ENCODE measurements at regions not wholly inside any gene's neighbourhood (a gene's known extent, or its start where the extent isn't known, plus 50 kb on each side); places are given as distances from the start of the nearest gene placed in this dataset.

- Histone ChIP-seq H3K9me3 (peaks cover 0 to 39% (median 27%) of the 10 kb centered on the region in 8 donors), H3K4me1 (no peaks in the 10 kb centered on the region), H3K36me3 (no peaks in the 10 kb centered on the region), H3K27me3 (replicated peaks in 1 of 7) (peaks cover 0 to 7% (median 0%) of the 10 kb centered on the region in 7 donors), H3K4me3 (no peak overlapping the region), H3K27ac (no peak overlapping the region)
- TF ChIP-seq POLR2A (IDR thresholded peaks at IDR 0.05) (no peak), CTCF (IDR thresholded peaks at IDR 0.05 in 8 of 11, conservative IDR thresholded peaks at IDR 0.05 in 3 of 11) (no peak), POLR2AphosphoS5 (IDR thresholded peaks at IDR 0.05) (no peak)
- intact Hi-C loops (cut with DNase I; ENCODE audit: low total_unique reads): no loop called here
- no peak for DNase-seq
- 81 to 87% (median 83%) methylated on average over 22 of the region's 22 CpGs for WGBS, 5 donors
Measured at GRCh38 chr13:111484141-111484925, 163.9 kb downstream of the TEX29 start.

GRCh38 chr13:111484959-111485358 is 164.5 kb downstream of the TEX29 start:
- H3K9me3 ChIP-seq: peaks cover 0 to 40% (median 27%) of the 10 kb centered on the region in 8 donors
- DNase-seq: no peak
- WGBS, 5 donors: 87 to 96% (median 91%) methylated on average over 7 of the region's 7 CpGs
- H3K4me3 ChIP-seq: no peak overlapping the region
- TF ChIP-seq POLR2A (IDR thresholded peaks at IDR 0.05) (no peak), CTCF (IDR thresholded peaks at IDR 0.05 in 8 of 11, conservative IDR thresholded peaks at IDR 0.05 in 3 of 11) (no peak), POLR2AphosphoS5 (IDR thresholded peaks at IDR 0.05) (no peak)
- H3K4me1 ChIP-seq: no peaks in the 10 kb centered on the region
- H3K27ac ChIP-seq: no peak overlapping the region
- intact Hi-C loops (cut with DNase I; ENCODE audit: low total_unique reads): no loop called here
- H3K27me3 ChIP-seq (replicated peaks in 1 of 7): peaks cover 0 to 7% (median 0%) of the 10 kb centered on the region in 7 donors
- no peaks in the 10 kb centered on the region for H3K36me3 ChIP-seq

GRCh38 chr13:111485491-111486250 is 165.2 kb downstream of the TEX29 start:
- Histone ChIP-seq H3K4me1 (no peaks in the 10 kb centered on the region), H3K4me3 (no peak overlapping the region), H3K27ac (no peak overlapping the region), H3K9me3 (peaks cover 0 to 40% (median 27%) of the 10 kb centered on the region in 8 donors), H3K27me3 (replicated peaks in 1 of 7) (peaks cover 0 to 7% (median 0%) of the 10 kb centered on the region in 7 donors), H3K36me3 (no peaks in the 10 kb centered on the region)
- WGBS, 5 donors: 86 to 90% (median 90%) methylated on average over 20 of the region's 20 CpGs
- DNase-seq: no peak
- TF ChIP-seq POLR2A (IDR thresholded peaks at IDR 0.05): no peak
- TF ChIP-seq POLR2AphosphoS5 (IDR thresholded peaks at IDR 0.05): no peak
- TF ChIP-seq CTCF (IDR thresholded peaks at IDR 0.05 in 8 of 11, conservative IDR thresholded peaks at IDR 0.05 in 3 of 11): no peak
- intact Hi-C loops (cut with DNase I; ENCODE audit: low total_unique reads): no loop called here

GRCh38 chr13:111486331-111486730 is 165.9 kb downstream of the TEX29 start:
- 87 to 95% (median 91%) methylated on average over 8 of the region's 8 CpGs for WGBS, 5 donors
- Histone ChIP-seq H3K9me3 (peaks cover 0 to 40% (median 27%) of the 10 kb centered on the region in 8 donors), H3K4me1 (no peaks in the 10 kb centered on the region), H3K27me3 (replicated peaks in 1 of 7) (peaks cover 0 to 7% (median 0%) of the 10 kb centered on the region in 7 donors), H3K27ac (no peak overlapping the region), H3K36me3 (no peaks in the 10 kb centered on the region), H3K4me3 (no peak overlapping the region)
- intact Hi-C loops (cut with DNase I; ENCODE audit: low total_unique reads): no loop called here
- TF ChIP-seq CTCF (IDR thresholded peaks at IDR 0.05 in 8 of 11, conservative IDR thresholded peaks at IDR 0.05 in 3 of 11): no peak
- no peak for TF ChIP-seq POLR2AphosphoS5 (IDR thresholded peaks at IDR 0.05)
- no peak for TF ChIP-seq POLR2A (IDR thresholded peaks at IDR 0.05)
- DNase-seq: no peak

Data from spleen (tissue), 11 donors.